ENCODE measurements at regions not wholly inside any gene's neighbourhood (a gene's known extent, or its start where the extent isn't known, plus 50 kb on each side); places are given as distances from the start of the nearest gene placed in this dataset.

DNA sequence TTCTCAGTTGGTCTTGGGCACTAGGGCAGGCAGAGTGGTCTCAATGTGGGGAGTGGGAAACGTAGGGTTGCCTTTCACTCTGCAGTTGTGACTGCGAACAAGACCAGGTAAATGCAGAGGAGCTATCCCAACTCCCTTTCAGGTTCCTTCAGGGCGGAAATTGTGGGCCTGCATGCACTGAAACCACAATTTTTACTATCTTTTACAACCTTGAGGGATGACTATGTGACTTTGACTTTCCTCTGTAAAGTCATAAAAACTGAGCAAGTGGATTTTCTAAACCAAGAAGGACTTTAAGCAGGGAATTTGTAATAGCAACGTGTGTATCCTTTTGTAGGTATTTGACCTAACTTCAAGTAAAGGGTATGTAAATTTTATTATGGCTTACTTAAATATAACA lies 171.4 kb upstream of the CADPS start:
- DNase-seq = no peak

DNA sequence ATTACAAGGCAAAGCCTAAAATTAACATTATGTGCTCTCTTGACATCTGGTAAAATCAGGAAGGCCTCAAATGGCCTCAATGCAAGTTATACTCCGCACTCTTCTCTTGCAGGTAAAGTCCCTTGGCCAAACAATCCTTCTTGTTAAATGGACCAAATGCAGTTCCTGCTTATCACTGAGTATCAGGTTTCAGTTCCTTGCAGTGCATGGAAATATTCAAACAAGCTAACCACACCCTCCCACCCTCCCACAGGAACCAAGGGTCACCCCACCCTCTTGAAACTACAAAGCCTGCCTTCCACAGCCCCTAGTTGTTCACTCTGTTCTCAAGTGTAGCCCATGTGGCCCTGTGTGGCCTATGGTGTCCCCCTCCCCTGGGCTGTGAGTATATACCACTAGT lies 171.9 kb upstream of the CADPS start:
- no peak for DNase-seq

DNA sequence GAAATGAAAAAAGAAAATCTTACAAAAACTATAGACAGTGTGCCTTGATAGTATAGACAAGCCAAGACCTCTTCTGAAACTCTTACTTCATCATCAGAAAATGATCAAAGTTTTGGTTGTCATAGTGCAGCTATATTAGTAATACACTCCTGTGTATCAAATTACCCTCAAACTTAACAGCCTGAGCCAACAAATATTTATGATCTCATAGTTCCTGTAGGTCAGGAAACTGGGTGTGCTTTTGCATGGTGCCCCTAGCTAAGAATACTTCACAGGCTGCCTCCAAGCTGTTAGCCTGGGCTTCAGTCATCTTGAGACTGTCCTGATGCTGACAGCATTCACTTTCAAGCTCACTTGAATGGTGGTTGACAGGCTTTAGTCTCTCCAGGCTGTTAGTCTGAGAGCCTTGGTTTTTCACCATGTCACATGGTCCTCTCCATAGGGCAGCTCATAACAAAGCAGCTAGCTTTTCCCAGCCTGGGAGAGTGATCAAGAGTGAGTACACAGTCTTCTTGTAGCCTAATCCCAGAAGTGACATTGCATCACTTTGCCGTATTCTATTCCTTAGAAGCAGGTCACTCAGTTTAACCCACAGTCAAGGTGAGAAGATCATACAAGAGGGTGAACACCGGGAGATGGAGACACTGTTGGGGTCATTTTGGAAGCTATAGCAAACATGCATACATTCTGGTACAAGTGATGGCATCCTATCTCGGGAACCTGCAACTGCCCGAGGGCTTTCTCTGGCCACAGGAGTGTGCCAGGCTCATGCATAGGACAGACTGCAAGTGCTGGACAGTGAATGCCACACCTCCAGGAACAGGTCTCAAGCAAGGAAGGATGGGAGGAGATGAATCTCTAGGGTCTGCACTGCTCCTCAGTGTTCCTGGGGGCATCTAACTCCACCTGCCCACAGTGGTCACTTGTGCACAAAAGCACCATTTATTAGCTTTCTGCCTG lies 173.4 kb upstream of the CADPS start:
- DNase-seq = no peak

DNA sequence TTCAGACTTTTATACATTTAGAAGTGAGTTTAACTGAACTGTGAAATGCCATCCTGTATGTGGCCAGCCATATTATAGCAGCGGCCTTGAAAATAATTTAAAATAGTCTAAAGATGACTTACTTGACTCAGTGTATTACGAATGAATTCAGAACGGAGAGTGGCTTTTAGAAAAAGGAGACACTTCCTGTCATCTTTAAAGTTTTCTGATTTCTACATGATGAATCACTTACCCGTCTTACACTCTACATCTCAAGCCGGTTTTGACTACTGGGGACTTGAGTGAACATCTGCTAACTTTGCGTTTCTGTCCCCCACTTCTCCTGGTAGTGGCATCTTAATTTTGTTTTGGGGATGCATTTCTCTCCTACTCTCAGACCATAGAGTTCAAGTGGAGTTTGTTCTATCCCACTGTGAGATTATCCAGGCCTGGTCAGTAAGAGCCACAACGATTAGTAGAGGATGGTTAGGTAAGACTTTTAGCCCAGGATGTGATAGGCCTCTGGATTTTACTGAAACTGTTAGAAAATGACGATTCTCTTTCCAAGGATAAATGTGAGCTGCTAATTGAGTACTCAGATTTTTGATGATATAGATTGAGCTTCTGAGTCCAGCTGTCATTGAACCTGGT lies 175.4 kb upstream of the CADPS start:
- no peak for DNase-seq

DNA sequence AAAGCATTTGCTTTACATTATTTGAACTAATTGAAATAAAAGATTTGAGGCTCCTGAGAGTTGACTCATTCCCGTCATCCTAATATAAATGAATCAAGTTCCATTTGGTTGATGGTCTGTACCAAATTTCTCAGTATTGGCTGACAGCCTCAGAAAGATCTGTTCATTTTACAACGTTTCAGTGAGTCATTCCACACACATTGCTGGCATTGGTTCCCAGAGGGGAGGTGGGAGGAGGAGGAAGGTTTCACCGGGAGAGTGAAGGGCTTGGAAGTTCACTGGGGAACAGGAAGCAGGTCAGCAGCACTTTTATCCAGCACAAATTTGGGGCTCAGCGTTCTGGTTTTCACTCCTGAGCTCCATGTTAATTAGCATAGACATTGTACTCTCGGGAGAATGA lies 176.7 kb upstream of the CADPS start:
- DNase-seq = no peak

DNA sequence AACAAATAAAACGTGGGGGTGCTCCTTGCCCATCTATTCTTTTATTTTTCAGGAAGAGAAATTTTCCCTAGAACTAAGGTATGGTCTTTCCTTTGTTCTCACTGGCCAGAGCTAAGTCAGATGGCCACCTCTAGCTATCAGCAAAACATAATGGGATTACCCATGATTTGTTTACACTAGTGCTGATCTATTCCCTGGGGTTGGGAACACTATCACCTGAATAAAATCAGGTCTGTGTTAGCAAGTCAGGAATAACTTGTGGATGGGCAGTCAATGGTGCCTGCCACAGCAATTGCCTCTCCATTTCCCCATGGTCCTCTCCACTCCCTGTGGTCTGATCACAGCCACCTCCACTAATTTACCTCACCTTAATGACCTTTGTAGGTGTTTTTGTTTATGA lies 181.7 kb upstream of the CADPS start:
- no peak for DNase-seq

DNA sequence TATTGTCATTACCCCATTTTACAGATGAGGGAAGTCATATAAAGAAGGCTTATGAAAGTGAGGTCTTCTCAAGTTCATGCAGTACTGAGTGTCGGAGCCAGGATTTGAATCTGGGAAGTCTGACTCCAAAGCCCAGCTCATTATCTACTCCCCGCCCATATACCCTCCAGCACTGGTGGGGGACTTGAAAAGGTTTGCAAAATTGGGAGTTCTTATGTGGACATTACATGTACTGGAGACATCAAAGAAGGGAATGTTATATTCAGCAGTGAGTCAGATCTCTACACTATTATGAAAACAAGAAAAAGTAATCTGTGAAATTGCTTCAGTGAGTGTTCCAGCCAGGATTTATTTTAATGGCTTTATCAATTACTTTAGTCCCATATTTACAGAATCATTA lies 185.2 kb upstream of the CADPS start:
- DNase-seq = no peak

DNA sequence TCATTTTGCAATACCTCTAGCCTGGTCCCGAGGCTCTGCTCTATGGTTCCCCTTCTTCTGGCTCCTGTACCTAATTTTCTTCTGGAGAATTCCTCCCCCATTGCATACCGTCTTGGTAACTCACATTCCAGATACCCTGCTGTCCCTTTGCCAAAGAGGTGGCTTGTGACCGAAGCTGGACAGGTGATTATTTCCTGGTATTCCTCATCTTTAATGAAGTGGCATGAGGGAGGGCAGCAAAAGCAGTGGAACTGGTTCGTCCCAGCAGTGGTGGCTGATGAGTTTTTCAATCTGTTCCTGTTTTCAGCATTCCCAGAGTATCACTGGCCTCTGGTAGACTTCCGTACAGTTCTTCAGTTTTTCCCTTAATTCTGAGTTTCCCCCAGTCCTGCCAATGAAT lies 186.2 kb upstream of the CADPS start:
- DNase-seq = no peak

DNA sequence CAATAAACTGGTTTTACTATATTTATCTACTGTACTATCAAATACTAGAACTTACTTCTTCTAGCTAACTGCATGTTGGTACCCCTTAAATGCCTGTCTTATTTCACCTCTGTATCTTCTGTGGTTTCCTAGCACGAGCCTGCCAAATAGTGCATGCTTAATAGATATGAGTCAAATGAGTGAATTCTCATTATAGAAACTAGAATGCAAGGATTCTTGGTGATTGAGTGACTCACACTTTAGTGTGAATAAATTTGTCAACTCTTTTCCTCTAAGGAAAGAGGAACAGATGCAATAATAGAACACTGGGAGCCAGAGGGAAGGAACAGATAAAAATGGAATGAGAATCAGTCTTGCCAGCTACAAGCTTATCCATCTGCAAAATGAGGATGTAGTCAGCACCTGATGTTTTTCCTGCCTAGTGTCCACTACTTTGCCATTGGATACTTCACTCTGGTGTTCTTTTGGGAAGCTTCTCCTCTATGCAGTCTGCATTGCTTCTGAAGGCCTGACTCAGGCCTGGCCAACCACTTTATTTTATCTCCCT lies 189.1 kb upstream of the CADPS start:
- DNase-seq = no peak

DNA sequence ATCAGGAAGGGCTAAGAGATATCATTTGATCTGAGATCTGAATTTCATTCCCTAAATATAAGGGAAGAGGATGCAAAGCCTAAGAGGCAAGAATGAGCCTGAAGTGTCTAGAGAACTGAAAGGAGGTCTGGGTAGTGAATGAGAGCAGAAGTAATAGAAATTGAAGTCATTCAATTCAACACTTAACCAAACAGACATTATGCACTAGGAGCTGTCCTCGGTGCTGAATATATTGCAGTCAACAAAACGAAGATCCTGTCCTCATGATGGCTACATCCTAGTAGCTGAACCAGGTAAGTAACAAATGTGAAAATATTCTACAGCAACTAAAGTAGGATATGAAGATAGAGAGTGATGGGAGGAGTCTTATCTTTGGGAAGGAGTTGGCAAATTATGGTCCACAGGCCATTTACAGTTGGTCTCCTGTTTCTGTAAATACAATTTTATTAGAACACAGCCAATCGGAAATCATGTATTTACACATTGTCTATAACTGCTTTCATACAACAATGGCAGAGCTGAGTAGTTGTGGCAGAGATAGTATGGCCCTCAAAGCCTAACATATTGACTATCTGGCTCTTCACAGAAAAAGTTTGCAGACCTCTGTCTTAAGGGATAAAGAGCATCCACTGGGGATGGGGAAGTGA lies 192.9 kb upstream of the CADPS start:
- peak; percentile 1 for DNase-seq

DNA sequence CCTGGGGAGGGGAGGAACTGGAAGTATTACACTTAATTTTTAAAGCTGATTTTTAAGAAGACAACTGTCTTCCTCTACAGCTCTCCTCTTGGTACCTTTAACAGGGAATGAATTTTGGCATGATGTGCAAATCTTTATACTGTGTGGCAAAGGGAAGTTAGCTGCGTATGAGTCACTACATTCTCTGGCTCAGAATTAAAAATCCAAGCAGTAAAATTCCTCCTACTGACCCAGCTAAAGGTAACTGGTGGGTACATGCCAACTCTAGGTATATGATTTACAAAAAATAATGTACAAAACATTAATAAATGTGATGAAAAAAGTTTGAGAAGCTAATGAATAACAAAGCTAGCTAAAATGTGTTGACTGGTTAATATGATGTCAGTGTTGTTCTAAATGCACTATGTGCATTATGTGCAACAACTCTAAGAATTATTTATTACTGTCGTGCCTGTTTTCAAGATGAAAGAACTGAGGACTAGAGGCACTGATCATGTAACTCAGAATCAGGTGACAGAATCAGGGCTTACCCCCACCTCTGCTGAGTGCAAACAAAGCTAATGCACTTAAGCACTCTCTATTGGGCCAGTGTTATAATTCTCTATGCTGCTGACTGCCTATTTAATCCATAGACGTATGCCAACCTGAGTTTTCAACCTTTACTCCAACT lies 194.7 kb upstream of the CADPS start:
- no peak for DNase-seq

DNA sequence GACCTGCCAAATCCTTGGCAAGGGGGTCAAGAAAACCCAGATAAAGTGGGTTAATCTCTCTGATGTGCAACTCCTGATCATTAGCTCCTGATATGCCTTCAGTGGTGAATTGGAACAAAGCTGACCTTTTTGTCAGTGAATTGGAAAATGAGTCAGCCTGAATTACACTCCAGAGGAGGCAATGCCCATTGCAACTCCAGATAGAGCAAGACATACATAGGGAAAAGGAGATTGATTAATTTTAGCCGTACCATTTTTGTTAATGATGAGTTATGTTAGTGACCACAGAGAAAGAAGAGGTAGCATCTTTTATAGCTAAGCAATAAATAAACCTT lies 195.2 kb upstream of the CADPS start:
- DNase-seq = no peak

DNA sequence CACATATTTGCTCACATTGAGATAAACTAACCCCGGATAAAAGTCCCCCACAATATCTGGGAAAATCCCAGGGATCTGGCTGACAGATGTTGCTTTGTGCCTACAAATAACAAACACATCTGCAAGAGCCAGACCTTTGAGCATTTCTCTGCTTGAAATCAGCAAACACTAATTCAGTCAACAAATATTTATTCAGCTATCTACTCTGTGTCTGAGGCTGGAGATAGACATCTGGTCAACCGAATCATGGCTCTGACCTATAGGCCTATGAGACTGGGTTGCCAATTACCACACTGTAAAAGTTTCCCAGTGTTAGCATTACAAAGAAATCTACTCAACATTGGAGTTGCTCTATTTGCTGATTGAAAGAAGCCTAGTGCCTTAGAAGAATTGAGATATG lies 201.1 kb upstream of the CADPS start:
- DNase-seq = no peak

DNA sequence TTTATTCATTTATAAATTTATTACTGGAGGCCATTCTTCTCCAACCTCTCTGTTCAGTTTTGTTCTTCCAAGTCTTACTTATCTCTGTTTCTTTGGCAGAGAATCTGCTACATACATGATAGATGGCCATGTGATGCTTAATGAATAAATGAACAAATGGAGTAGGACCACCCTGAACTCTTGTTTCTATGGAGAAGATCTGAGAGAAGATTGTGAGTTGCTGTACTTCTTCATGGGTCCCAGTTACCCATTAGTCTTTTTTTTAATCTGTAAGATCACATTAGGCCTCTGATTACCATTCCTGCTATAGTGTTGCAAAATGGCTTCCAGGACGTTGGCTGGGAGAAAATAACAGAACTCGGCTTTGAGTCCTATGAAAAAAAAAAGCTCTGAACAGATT lies 191.9 kb upstream of the SYNPR start:
- no peak for DNase-seq

DNA sequence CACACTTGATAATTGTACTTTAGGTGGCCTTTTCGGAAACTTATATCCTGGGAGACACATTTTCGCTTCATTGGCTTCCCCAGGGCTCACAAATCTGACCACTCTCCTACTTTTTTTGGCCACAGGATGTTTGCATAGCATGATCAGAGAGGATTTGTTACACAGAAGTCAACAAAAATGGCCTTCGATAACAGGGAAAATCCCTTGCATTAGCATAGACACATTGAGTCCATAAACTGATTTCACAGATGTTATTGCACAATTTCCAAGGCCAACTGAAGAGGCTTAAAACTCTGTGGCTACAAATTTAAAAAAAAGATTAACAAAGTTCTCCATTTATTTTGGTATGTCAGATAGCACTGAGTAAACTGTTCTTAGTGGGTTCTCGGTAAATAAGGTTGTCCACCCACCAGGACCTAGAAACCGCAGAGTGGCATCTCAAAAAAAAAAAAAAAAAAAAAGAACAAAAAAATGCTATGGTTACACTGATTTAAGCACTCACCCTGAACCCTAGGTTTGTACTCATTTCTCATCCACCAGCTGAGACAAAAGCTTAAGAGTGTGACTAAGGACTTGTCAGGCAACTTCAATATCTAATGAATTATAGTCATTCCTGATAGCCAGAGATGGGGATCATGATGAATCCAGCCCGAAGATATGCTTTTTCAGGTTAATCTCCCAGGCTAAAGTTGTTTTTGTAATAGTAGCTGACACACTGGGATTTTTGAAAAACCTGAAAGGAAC lies 188.9 kb upstream of the SYNPR start:
- DNase-seq = no peak

DNA sequence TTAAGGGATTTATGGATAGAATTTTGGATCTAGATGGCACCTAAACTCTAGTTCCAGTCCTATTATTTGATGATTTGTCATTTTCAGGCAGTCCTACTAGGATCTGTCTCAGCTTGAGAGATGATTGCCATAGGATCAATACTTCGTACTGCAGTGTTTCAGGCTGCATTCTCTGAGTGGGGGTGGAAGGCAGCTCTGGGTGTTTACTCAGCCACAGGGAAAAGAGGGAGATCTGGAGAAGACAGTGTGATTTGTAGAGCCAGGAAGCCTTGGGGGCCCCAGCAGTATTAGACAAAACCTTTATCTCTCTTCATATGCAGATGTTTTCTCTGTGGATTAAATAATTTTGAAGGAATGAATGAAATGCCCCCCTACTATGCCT lies 188.4 kb upstream of the SYNPR start:
- DNase-seq = no peak

DNA sequence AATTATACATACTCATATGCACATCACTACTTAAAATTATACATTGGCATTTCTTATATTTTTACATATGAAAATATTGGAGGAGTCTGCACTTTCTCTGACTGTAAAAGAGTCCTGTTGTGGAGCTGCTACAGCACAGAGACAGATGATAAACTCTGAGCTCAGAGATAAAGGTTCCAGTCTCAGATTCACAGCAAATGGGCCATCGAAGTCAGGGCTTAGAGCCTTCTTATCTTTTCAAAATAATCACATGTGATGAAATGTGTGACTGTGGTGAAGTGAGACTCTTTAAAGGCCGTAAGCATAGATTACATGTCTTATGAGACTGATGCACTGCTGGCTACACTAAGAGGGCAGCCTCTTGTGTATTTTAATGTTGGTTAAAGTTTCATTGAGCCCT lies 187.5 kb upstream of the SYNPR start:
- no peak for DNase-seq

DNA sequence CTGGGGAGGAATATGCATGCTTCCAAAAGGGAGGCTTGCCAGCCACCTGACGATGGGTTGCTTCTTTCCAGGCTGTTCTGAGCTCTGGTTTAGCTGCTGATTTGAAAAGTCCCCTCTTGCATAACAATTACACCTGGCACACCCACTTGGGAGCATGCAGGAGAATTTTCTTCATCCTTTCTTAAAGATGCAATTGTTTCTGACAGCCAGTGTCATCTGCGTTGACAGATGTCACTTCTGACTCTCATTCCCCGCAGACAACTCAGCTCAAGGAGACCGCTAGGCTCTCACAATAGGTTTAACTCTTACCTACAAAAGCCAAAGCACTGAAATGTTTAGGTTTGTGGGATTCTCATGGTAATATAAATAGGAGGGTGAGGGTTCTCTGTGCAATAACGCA lies 185.6 kb upstream of the SYNPR start:
- DNase-seq = no peak

DNA sequence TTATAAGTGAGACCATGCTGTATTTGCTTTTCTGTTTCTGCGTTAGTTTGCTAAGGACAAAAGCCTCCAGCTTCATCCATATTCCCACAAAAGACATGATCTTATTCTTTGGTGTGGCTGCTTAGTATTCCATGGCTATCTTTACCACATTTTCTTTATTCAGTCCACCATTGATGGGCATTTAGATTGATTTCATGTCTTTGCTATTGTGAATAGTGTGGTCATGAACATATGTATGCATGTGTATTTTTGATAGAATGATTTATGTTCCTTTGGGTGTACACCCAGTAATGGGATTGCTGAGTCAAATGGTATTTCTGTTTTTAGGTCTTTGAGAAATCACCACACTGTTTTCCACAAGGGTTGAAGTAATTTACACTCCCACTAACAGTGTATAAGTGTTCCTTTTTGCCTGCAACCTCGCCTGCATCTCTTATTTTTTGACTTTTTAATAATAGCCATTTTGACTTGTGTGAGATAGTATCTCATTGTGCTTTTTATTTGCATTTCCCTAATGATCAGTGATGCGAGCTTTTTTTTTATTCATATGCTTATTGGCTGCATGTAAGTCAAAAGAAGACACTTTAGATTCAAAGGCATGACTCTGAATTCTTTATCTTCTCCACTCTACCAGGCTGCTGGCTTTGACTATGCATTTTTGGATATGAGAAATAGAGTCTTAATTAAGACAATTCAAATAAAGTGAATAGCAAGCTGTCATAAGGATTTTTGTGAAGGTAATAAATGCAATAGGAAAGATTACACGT lies 183.3 kb upstream of the SYNPR start:
- DNase-seq = no peak

DNA sequence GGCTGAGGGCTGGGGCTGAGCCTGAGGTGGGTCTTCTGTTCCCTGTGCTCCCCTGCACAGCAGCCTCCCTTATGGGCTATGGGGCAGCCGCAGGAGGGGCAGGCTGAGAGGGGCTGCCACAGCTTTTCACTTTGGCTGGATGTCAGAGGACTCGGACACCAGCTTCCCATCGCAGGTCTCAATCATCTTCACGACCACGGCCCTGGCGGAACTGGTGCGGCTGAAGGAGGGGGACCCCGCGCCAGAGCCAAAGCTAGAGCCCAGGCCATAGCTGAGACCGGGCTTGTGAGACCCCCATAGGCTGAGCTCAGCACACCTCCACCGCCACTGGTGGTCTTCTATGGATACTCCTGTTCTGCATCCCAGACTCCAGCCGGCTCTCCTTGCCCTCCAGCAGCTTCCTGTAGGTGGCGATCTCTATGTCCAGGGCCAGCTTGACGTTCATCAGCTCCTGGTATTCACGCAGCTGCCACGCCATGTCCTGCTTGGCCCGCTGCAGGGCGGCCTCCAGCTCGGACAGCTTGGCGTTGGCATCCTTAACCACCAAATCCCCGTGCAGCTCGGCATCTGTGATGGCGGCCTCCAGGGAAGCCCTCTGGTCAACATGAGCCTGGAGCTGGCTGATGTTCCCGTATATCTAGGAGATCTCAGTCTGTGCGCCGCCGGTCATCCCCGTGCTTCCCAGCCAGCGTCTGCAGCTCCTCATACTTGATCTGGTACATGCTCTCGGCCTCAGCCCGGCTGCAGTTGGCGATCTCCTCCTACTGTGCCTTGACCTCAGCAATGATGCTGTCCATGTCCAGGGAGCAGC lies 181.7 kb upstream of the SYNPR start:
- DNase-seq = no peak
